ENCODE measurements at regions not wholly inside any gene's neighbourhood (a gene's known extent, or its start where the extent isn't known, plus 50 kb on each side); places are given as distances from the start of the nearest gene placed in this dataset.

- TF ChIP-seq ZNF205 (CRISPR knock-in tag; IDR thresholded peaks at IDR 0.05), result no peak
- TF ChIP-seq MED1 (CRISPR knock-in tag; IDR thresholded peaks at IDR 0.05), result no peak
- TF ChIP-seq SMC3 (IDR thresholded peaks at IDR 0.05; ENCODE audit: low read length), result no peak
- no peak for TF ChIP-seq REL (CRISPR knock-in tag; conservative IDR thresholded peaks at IDR 0.05)
These were observed 129.6 kb downstream of the NDUFA12 start for GRCh38 chr12:94873734-94874517.
